GM21619 (cell line): ENCODE measurements at regions not wholly inside any gene's neighbourhood (a gene's known extent, or its start where the extent isn't known, plus 50 kb on each side); places are given as distances from the start of the nearest gene placed in this dataset.
"Not testable (repeated sequence)": the region's sequence is repeated elsewhere in the genome, so short reads cannot be mapped to it uniquely, and the experiment has no call there.

ENCODE experiments used
- ATAC-seq: cut with Tn5 transposase; IDR thresholded peaks from one replicate; pipeline ENCODE4 v1.9.1; 2021; ENCODE audit not compliant: unreplicated experiment

GRCh38 chr17:33987162-33987561 lies 267.9 kb upstream of the CCL2 start:
- ATAC-seq = no peak

GRCh38 chr17:33989361-33990148 lies 265.5 kb upstream of the CCL2 start:
- no peak for ATAC-seq

GRCh38 chr17:33990943-33991706 lies 264.0 kb upstream of the CCL2 start:
- no peak for ATAC-seq

- ATAC-seq = no peak
These were observed 263.0 kb upstream of the CCL2 start for GRCh38 chr17:33992113-33992512.

- no peak for ATAC-seq
These were observed 254.4 kb upstream of the CCL2 start for GRCh38 chr17:34000639-34001038.

GRCh38 chr17:34001246-34001645 lies 253.8 kb upstream of the CCL2 start:
- no peak for ATAC-seq

- ATAC-seq = no peak
These were observed 249.0 kb upstream of the CCL2 start for GRCh38 chr17:34006126-34006525.

- ATAC-seq = no peak
These were observed 247.0 kb upstream of the CCL2 start for GRCh38 chr17:34008125-34008524.

GRCh38 chr17:34009912-34010311 lies 245.2 kb upstream of the CCL2 start:
- no peak for ATAC-seq

GRCh38 chr17:34010534-34010933 lies 244.6 kb upstream of the CCL2 start:
- ATAC-seq = no peak

- ATAC-seq = no peak
These were observed 243.5 kb upstream of the CCL2 start for GRCh38 chr17:34011599-34011998.

- ATAC-seq = no peak
These were observed 242.2 kb upstream of the CCL2 start for GRCh38 chr17:34012709-34013375.

- no peak for ATAC-seq
These were observed 239.8 kb upstream of the CCL2 start for GRCh38 chr17:34015253-34015652.

GRCh38 chr17:34024386-34024785 lies 230.7 kb upstream of the CCL2 start:
- ATAC-seq = no peak

- ATAC-seq = no peak
These were observed 230.1 kb upstream of the CCL2 start for GRCh38 chr17:34024806-34025551.

GRCh38 chr17:34030601-34031000 lies 224.5 kb upstream of the CCL2 start:
- not testable (repeated sequence) for ATAC-seq

- ATAC-seq = not testable (repeated sequence)
These were observed 222.8 kb upstream of the CCL2 start for GRCh38 chr17:34032305-34032704.

GRCh38 chr17:34038786-34039185 lies 216.3 kb upstream of the CCL2 start:
- ATAC-seq = not testable (repeated sequence)

- not testable (repeated sequence) for ATAC-seq
These were observed 215.9 kb upstream of the CCL2 start for GRCh38 chr17:34039213-34039612.

GRCh38 chr17:34039759-34040555 lies 215.1 kb upstream of the CCL2 start:
- not testable (repeated sequence) for ATAC-seq
